ENCODE measurements at regions not wholly inside any gene's neighbourhood (a gene's known extent, or its start where the extent isn't known, plus 50 kb on each side); places are given as distances from the start of the nearest gene placed in this dataset.

DNA sequence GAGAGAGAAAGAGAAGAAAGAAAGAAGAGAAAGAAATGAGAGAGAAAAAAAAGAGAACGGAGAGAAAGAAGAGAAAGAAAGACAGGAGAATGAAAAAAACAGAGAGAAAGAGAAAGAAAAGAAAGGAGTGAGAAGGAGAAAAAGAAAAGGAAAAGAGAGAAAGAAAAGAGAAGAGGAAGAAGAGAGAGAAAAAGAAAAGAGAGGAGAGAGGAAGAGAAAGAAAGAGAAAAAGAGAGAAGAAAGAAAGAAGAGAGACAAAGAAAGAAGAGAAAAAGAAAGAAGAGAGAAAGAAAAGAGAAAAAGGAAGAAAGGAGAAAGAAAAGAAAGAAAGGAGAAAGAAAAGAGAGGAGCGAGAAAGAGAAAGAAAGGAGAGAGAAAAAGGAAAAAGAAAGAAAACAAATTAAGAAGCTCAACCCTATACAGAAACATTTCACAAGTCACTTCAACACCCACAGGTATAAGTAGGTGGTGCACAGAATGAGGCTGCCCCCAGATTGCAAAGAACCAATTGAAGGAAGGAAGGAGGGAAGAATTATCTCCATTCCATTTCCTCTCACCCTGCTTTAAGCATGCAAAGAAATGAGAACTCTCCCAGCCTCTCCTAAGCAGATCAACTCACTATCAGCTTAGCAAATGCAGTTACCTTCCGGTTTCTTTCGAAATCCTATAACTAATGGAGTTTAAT, 98.8 kb upstream of the CACNA1A start:
- no peak for ATAC-seq

DNA sequence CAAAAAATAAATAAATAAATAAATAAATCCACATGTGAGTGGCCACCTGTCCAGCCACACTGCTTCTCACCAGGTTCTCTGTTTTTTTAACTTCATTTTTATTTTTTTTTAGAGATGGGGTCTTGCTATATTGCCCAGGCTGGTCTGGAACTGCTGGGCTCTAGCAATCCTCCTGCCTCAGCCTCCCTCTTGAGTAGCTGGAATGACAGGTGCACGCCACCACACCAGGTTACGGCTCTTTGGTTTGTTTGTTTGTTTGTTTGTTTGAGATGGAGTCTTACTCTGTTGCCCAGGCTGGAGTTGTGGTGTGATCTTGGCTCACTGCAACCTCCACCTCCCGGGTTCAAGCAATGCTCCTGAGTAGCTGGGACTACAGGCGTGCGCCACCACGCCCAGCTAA, 94.5 kb upstream of the CACNA1A start:
- ATAC-seq = no peak

DNA sequence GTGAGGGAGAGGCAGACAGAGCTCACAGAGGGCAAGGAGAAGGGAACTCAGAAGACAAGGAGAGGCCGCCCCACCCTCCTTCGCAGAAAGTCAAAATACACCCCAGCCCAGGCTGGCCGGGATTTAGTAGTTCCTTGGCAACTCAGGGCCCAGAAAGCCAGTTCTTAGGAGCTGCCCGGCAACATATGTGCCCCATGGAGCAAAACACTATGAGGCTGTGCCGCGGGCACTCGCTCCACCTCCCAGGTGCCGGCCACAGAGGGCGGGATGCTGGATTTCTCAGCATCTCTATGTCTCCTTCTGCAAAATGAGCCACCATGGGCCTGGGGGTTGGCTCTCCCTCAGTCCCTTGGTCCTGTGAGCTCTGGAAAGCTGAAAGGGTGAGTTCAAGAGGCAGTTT, 93.8 kb upstream of the CACNA1A start:
- ATAC-seq = no peak

DNA sequence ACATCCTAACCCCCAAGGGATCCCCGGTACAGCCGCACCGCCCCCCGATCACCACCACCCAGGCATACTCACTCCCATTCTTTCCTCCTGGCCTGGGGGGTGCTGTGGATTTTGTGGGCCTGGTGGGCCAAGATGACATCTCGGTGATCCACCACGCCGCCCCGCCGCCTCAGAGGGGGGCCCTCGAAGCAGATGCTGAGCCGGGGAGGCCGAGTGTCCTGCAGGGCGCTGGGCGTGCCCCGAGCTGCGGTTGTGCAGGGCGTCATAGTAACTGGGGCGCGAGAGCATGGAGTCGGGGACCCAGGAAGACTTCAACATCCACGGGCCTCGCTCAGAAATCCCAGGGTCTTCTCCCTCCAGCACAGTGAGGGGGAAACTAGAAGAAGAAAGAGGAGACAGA, 93.4 kb upstream of the CACNA1A start:
- peak; percentile 17 for ATAC-seq

DNA sequence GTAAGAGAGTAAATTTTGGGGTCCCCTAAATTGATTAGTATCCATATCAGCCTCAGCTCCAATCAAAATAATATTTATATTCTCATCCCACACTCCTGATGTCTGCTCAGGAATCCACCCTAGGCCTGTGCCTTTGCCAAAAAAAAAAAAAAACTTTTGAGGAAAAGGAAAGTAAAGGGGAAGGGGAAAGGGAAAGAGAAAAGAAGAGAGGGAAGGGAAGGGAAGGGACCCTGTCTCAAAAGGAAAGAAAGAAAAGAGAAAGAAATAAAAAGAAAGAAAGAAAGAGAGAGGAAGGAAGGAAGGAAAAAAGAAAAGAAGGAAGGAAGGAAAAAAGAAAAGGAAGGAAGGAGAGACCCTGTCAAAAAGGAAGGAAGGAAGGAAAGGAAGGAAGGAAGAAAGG, 91.8 kb upstream of the CACNA1A start:
- ATAC-seq = no peak

DNA sequence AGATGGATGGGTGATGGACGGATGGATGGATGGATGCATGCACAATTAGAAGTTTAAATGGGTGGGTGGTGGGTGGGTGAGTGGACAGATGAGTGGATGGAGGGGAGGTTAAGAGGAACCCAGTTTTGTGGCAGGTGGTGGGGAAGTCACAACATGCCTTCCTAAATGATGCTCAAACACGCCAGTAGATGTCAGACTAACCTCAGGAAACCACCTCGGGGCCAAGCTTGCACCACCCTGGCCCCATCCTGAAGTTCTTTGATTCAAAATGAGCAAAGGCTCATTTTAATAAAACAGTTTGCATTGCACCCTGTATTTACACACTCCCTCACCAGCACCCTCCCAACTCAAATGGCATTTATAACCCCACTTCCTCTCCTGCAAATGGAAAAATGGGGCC, 91.4 kb upstream of the CACNA1A start:
- peak; percentile 83 for ATAC-seq

DNA sequence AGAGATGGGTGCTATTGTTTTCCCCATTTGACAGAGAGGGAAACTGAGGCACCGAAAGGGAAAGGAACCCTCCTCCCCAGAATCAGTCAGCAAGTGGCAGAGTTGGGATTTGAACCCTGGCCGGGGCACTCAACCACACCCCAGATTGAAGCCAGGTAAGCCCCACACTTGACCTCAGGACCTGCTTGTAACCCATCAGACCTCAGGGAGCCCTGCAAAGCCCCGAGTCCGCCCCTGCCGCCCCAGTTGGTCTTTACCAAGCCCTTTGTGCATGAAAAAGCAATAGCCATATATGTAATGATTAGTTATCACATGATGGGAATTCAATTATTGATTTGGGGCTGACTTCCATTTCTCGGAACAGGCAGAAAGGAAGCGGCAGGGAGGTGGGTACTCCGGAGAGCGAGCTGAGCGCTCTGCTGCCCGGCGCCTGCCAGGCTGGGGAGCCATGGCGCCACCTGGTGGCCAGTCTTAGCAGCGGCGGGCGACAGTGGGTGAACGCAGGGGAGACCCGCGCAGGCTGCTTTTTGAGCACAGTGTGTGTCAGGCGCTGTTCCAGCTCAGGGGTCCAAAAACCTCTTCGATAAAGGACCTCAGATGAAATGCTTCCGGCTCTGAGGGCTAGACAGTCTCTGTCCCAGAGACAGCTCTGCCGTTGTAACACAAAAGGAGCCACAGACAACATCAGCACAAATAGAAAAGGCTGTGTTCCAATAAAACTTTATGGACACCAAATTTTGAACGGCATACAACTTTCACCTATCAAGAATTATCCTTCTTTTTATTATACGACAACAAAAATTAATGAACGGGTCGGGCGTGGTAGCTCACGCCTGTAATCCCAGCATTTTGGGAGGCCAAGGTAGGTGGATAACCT, 82.9 kb upstream of the CACNA1A start:
- peak; percentile 81 for ATAC-seq

DNA sequence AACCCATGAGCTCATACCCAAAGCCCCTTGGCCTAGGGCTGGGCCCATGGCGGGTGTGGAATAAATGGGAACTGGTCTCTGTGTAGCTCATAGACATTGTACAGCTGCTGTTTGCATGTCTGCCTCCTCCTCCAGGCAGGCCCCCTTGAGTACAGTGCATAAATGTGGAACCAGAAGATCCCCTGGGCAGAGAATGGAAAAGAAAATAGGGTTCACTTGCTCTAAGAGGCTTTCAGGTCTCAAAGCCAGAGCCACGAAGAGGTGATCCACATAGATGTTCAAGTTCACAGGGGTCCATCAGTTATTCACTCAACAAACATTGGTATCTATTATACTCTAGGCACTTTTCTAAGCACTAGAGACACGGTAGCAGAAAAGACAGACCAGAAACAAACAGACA, 79.2 kb upstream of the CACNA1A start:
- no peak for ATAC-seq

DNA sequence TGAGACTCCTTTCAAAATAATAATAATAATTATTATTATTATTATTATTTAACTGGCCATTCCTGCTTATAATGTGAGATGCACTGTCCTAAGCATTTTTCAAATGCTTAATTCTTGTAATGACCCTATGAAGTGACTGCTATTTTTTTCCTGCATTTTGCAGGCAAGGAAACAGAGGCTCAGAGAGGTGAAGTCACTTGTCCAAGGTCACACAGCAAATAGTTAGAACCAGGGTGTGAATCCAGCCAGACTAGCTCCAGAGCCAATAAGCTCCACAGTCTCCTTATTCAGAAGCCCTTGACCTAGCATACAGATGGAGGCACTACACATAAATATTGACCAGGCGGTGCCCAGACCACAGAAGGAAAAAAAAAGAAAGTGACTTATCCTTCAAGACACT, 77.5 kb upstream of the CACNA1A start:
- ATAC-seq = no peak

DNA sequence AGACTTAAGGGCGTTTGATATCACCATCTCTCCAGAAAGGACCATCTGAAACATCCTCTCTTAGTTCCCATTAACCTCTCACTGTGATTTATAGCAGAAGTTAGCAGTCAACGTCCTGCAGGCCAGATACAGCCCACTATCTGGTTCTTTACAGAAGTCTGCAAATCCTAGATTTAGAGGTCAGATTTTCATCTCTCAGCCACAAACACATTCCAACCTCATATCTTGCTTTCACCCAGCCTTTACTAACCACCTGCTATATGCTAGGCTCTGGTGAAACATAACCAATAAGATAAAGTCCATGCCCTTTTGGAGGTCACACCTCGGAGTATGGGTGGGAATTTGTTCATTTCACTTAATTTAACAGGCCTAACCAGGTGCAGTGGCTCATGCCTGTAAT, 76.8 kb upstream of the CACNA1A start:
- no peak for ATAC-seq

DNA sequence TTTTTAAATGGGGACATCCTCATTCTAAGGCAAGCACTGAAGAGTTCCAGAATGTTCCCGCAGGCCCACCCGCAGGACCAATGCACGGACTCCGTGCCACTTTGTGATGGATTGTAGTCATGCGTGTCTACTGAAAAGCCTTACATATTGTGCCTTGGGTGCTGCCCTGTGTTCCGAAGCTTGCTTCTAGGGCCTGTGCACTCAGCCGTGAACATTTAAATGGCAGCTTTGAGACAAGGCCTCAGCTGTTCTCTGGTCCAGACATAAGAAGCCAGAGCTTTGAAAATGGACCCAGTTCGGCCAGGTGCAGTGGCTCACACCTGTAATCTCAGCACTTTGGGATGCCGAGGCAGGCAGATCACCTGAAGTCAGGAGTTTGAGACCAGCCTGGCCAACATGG, 75.3 kb upstream of the CACNA1A start:
- ATAC-seq = no peak

DNA sequence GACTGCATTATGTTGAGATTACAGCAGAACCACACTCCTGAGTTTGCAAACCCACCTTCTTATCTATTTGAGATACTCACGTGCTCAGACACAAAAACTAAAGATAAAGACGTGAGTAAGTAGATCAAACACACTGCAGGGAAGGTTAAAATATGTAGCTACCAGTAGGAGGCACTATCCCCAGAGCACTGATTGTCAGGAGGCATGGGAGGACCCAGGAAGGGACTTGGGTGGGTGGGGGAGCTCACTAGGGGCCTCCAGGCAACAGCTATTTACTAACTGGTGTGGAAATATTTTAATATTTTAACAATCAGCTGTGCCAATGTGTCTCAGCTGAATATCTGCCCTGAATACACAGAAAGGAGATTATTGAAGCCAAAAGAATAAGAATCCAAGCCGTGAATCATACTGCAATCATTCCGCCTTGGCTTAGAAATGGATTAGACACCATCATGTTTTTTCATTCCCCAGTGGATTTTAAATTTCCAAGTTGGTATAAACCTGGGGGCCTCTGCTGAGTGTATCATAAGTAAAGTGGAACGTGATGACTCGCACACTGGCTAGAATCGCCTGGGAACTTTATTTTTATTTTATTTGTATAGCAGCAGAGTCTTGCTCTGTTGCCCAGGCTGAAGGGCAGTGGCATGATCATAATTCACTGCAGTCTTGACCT, 73.2 kb upstream of the CACNA1A start:
- ATAC-seq = no peak

DNA sequence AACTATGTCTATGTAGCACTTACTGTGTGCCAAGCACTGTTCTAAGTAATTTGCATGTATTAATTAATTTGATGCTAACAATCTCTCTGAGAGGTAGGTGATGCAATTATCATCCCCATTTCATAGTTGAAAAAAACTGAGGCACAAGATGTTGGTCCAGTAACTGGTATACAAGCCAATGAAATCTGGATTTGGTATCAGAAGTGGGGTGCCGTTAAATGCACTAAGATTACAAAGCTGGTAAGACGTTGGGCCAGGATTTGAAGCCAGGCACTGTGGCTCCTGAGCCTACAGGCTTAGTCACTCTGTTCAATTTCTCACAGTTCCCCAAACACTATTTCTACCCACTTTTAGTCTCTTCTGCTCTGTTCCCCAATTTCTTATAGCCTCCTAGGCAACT, 70.4 kb upstream of the CACNA1A start:
- ATAC-seq = no peak

DNA sequence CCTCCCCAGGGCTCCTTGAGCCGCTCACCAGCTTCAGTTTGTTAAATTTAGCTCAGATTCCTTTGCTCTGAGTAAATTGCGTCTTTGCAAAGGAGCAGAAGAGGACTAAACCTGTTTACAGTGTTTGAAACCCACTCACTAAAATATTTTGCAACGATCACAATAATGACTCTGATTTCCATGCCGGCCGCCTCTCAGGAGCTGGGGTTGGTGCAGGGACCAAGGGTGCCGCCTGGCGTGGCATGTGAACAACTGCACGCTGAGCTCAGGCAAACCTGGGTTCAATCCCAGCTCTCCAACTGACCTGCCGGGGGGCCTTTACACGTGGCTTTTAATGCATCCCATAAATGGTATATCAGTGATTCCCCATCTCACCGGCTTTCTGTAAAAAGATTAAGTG, 68.7 kb upstream of the CACNA1A start:
- ATAC-seq = no peak

DNA sequence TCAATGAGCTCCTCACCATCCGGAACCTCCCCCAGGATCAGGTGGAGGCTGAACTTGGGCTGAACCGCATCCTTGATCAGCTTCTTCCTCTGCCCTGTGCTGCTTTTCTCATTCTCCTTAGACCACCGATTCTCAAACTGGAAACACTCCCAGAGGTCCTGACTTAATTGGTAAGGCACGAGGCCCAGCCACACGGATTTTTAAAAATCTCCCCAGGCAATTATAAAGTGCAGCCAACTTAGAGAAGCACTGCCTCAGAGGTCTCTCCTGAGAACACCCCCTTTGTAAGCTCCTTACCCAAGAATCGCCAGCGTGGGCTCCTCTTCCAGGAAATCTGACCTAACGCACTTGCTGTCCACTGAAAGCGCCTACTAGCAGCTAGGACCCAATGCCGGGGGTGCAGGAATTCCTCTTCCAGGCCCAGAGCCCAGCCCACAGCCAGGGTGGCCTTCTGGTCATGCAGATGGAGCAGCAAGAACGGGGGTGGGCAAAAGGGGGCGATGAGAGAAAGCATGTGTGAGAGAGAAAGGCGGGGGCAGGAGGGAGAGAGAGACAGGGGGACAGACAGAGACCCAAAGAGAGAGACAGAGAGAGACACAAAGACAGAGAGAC, 66.9 kb upstream of the CACNA1A start:
- ATAC-seq = no peak

DNA sequence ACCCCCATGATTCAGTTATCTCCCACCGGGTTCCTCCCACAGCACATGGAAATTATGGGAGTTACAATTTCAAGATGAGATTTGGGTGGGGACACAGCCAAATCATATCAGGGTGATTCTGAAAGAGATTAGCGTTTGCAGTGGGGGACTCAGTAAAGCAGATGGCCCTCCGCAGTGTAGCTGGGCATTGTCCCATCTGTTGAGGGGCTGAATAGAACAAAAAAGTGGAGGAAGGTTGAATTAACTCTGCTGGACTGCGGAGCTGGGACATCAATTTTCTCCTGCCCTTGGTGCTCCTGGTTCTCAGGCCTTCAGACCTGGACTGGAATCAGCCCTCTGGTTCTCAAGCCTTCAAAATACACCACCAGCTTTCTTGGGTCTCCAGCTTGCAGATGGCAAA, 55.2 kb upstream of the CACNA1A start:
- ATAC-seq = no peak

DNA sequence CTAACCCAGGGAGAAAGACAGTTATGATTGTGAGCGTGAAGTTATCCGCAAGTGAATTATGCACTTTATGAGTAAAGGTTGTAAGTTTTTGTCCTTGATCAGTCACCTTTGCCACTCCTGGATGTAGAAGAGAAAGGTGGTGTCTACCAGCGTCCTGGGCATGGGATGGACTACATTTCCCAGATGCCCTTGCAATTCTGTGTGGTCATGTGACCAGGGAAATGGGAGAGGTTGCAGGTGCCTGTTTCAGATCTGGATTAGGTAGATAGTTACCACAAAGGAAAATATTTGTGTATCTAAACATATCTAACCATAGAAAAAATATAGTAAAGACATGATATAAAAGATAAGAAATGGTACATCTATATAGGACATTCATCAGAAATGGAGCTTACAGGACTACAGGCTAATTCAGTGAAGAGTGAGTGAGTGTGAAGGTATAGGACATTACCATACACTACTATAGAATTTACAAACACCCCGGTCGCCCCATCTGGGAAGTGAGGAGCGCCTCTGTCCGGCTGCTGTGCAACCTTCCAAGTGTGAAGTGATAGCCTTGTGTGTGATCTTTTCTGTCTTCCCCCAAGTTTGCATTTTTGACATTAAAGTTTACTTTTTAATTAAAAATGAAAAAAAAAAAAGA, 51.6 kb upstream of the CACNA1A start:
- peak; percentile 44 for ATAC-seq

DNA sequence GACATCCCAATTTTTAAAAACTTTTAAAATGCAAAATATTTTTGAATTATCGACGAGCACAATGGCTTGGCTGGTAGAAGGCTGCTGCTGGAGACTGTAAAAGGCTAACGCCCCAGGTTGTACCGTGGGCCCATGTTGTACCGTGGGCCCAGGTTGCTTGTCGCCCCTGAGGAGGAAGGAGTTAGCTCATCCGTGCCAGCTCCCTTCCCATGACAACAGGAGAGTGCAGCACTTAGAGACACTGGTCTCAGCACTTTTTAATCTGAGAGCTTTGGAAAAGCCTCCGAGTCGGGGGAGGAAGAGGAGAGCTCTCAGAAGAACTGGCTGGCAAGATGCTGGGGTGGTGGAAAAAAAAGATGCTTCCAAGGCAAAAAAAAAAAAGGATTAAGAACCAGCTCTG, 50.3 kb upstream of the CACNA1A start:
- ATAC-seq = no peak
